Central memory CD4-positive, alpha-beta T cell (primary cell): ENCODE measurements at regions not wholly inside any gene's neighbourhood (a gene's known extent, or its start where the extent isn't known, plus 50 kb on each side); places are given as distances from the start of the nearest gene placed in this dataset.

Source experiments
- DNase-seq: peaks from one replicate; pipeline ENCODE4 v3.0.0; 2022

DNA sequence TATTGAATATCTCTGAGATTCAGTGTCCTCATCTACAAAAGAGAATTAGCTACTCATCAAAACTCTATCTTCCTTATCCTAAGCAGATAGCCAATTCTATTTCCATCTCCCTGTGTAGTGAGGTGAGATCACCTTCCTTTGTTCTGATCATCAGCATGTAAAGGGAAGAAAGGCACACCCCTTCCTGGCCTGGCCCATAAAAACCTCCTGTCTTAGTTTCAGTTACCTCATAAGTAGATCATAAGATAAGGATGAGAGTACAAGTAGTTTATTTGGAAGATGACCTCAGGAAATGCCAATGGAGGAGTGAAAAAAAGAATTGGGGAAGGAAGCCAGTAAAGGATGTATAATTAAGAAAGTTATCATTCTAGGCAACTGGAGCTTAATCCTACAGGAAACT is 114.5 kb upstream of the GADL1 start:
- DNase-seq = no peak

DNA sequence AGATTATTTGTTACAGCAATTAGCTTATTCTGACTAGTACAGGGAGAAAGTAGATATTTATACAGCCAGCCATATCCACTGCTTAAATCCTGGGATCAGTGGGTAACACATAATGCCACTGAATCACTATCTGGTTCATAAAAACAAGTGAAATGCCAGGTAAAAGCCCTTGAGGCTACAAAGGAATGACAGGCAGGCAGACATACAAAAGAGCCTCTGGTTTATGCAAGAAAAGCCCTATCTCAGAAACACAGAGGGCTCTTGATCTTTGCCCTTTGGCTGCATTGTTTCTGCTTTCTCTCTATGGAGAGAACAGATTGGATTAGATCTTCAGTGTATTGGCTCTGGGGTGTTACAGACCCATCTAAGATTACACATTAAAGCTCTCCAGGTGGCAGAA is 115.4 kb upstream of the GADL1 start:
- DNase-seq = no peak

DNA sequence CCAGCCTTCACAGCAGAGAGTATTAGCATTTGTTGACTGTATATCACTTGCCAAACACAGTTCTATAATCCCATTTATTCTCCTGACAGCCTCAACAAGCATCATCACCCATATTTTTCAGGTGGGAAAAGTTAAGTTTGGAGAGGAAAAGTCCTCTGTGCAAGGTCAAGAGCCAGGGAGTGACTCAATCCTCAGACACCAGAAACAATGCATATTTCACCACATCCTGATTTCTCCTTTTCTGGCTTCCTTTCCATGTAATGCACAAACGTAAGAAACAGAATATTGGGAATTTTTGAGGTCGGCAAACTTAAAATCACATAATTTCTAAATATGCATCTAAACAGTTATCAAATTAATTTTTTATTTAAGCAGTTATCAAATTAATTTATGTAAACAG is 116.0 kb upstream of the GADL1 start:
- no peak for DNase-seq

DNA sequence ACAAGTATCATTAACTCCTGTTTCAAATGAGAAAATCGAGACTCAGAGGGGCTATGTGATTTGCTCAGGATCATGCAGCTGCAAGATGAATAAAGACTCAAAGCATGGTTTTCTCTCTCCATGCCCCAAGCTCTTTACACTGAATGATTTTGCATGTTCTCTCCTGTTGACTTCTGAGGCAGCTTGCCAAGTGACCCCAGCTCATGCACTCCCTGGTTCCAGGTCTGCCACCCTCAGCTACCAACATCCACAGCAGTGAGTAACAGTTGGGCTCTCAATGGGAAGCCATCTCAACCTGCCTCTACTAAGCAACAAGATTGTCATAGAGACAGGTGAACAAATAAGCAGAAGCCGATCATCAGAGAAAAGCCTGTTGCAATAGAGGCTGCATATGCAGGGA is 116.9 kb upstream of the GADL1 start:
- no peak for DNase-seq

DNA sequence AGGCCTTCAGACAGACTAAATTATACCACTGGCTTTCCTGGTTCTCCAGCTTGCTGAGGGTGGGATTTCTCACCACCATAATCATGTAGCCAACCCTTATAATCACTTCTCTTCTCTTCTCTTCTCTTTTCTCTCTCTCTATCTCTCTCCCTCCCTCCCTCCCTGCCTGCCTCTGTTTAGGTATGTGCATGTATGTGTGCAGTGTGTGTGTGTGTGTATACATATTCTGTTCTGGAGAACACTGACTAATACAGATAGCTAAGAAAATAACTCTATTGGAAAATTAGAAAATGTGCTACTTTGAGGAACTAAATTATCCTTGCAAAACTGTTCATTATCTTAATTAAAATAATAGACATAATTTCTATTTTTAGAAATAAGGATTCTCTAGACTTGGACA is 118.6 kb upstream of the GADL1 start:
- no peak for DNase-seq

DNA sequence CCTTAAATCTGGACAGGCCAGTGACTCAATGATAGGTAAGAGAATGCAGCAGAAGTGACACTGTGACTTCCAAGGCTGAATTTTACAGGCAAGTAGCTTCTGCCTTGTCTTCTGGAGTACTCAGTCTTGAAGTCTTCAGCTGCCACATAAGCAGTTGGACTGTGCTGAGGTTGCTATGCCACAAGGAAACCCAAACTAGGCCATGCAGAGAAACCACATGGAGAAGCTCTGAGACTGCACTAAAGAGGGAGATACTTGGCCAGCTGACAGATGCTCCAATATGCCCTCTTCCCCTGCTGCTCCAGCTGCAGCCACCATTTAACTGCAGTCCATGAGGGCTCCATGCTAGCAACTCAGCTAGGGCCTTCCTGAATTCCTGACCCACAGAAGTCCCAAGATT is 119.4 kb upstream of the GADL1 start:
- DNase-seq = no peak

DNA sequence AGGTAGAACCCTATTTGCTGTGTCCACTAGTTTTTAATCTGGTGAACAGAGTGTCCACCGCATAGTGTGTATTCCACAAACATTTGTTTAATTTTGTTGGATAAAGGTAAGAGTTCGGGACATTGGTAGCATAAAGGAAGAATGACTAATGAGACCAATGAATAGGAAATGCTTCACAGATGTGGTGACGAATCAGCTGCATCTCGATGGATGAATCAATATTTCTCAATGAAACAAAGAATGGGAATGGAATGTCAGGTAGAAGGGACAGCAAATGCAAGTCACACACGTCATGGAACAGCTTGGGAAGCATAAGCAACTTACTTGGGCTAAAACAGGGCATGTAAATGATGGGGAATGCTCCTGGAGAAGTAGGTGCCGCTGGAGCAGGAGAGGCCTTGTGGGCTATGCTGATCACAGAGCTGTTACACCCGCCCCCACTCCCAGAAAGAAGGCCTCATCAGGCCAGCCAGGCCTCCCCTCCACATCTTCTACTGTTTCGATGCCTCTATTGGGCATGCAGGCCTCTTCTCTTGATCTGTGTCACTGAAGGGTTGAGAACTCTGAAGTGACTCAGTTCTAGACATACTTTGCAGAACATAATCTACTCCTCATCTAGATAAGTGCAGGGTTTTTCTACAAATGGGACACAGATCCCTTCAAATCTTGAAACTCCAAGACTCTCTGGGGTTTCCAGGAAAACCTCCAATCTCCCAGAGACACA is 120.0 kb upstream of the GADL1 start:
- no peak for DNase-seq

DNA sequence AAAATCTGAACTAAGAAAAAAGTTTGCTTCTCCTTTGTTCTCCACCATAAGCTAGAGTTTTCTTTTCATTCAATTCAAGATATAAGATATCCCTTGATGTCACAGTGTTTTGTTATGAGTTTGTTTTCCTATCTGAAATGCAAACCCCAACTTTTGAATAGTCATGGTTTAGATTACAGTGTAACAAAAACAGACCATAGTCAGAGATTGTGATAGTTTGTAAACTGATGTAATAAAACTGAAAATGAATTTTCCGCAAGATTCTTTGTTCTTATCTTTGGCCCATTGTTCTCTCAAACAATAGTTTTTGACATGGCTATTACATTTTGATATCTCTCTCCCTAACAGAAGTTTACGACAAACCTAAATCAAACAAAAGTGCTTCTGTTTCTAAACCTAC is 121.7 kb upstream of the GADL1 start:
- DNase-seq = no peak

DNA sequence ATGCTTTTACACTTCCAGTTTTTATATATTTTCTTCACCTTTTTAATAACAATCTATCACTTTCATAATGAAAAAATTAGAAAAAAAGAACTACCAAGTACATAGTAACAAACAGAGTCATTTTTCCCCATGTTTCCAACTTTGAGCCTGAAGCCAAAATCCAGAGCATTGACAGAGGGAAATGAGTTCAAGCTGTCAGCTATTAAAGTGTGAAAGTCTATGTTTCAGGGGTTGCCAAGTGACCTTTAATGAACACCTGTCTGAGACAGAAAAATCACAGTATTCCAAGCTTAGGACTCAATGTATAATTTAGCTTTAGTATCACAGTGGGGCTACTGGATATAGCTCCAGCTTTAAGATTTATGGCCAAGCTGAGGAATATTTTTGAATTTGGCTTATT is 128.3 kb upstream of the GADL1 start:
- DNase-seq = no peak

DNA sequence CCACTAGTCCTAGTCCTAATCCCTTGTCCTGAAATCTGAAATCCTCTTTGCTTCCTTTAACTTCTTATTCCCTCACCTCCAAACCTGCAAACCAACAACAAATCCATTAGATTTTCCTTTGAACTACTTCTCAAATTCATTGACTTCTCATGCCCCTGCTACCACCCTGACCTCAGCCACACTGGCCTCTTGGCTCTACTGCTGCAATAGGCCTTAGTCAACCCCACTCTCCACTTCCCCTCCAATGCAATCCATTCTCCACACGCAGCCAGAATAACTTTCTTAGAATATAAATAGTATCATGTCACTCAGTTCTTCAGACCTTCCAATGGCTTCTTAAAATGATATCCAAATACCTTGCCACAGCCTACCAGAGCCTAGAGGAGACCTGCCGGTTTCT is 131.1 kb upstream of the GADL1 start:
- DNase-seq = no peak

DNA sequence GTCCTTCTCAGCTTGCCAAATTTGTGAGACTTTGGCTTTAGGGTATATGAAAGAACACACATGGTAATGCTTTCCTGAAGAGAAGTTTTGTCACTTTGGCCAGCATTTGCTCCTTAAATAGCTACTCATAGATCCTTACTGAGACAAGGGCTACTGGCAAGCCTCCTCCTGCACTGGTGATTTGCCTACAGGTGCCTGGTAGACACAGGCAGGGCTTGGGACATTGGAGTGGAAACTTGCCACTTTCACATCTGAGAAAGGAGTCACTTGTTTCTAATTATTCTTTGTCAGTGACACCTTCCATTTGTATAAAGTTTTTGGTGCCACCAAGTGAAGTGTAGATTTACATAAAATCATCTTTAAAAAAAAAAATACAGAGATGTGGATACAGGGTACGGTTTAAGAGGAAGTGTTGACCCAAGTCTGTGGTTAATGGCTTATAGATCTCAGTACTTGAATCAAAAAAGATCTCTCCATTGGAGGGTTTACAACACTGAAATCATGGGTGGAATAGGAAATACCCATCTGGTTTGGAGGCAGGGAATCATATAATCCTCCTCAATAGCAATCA is 132.8 kb upstream of the GADL1 start:
- DNase-seq = no peak

DNA sequence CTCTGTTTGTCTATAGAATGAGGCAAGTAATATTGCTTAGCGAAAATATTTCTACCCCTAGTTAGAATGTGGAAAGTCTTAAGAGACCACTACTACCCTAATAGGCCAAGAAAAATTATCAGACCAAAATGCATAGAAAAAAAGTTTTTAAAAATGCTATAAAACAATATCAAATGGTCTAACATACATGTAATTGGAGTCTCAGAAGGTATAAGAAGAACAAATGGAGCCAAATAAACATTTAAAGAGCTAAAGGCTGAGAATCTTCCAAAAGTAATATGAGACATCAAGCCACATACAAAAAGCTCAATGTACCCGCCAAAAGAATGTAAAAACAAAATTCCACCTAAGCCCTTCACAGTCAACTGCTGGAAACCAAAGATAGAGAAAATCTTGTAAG is 133.5 kb upstream of the GADL1 start:
- no peak for DNase-seq

DNA sequence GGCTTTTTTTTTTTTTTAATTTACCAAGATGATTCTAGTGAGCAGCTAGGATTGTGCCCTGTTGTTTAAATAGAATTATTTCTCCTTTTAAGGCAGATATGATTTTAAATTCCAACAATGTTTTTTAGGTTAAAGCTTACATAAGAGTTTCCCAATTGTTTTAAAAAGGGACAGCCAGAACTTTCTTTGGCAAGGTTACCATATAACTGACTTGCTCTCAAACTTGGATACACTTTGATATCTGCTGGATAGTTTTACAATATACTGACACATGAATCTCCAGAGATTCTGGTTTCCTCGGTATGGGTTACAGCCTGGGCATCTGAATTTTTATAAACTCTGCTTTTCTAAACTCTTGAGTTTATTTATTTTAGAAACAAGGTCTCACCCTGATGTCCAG is 134.3 kb upstream of the GADL1 start:
- no peak for DNase-seq

DNA sequence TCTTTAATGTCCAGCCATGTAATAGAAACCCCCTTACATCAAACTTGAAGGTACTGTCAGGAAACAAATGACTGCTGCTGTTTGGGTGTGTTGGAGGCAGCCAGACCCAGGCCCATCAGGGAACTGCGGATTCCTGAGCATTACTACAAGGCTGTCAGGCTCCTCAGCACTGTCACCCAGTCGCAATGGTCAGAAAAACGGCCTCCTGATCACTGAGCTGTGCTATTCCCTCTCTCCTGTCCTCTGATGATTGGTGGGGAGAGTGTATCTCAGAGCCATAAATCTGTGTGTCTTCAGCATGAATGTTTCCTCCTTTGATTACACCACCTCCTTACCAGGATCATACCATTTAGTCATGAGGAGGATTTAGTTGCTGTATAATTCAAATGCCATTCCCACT is 135.2 kb upstream of the GADL1 start:
- no peak for DNase-seq

DNA sequence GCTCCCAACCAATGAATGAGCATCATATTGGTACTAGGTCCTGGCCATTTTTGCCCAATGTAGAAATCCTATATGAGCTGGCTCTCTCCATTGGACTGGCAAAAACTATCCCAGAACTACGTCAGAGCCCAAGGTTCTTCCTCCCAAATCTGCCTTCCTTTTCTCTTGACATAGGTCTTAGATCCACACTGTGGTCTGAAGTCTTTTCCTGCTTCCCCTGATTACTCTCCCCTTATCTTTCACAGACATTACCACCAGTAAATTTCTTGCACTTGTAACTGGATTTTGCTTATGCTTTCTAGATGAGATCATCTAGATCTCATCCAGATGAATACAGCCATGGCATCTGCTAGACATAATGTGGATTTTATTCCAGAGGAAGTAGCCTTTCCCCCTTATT is 141.2 kb upstream of the GADL1 start:
- DNase-seq = no peak

DNA sequence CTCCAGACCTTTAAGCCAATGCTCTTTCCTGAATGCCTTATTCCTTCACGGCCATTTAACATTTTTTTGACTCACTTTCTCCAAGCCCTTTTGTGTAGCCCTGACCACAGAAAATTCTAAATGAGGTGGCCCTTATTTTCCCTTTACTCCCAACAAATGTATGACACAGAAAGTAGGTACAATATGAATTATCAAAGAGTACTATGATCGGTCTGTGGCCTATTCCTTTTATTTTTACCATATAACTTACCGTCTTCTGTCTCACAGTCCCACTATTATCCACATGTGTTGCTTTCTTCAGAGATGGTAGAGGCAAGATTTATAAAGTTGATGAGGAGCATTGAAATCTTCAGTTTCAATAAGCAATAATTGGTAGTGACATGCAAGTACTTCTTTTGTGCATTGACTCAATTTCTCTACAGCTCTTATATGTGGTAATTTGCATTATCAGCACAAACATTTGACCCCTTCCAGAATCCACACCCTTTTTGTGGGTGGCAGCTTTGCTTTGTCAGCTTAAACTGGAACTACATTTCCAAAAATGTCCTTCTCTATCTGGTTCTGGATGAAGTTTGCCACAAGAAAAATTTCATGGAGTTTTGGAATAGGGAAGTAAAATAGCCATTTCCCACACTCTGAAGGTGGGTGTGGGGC is 143.8 kb upstream of the GADL1 start:
- no peak for DNase-seq

DNA sequence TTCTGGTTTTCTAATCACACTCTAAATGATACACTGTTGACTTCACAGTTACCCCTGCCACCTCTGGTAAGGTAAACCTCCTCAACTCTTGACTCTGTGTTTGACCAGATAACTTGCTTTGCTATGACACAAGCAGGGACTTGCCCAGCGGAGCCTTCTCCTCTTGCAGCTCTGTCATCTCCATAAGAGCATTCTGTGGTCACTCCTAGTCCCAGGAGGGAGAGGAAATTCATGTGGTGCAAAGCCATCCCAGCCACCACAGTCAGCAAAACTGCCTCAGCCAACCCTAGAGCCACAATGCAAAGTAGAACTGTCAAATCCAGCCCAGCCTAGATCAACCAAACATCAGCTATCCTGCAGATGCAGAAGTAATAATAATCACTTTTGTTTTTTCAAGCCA is 144.7 kb upstream of the GADL1 start:
- no peak for DNase-seq

DNA sequence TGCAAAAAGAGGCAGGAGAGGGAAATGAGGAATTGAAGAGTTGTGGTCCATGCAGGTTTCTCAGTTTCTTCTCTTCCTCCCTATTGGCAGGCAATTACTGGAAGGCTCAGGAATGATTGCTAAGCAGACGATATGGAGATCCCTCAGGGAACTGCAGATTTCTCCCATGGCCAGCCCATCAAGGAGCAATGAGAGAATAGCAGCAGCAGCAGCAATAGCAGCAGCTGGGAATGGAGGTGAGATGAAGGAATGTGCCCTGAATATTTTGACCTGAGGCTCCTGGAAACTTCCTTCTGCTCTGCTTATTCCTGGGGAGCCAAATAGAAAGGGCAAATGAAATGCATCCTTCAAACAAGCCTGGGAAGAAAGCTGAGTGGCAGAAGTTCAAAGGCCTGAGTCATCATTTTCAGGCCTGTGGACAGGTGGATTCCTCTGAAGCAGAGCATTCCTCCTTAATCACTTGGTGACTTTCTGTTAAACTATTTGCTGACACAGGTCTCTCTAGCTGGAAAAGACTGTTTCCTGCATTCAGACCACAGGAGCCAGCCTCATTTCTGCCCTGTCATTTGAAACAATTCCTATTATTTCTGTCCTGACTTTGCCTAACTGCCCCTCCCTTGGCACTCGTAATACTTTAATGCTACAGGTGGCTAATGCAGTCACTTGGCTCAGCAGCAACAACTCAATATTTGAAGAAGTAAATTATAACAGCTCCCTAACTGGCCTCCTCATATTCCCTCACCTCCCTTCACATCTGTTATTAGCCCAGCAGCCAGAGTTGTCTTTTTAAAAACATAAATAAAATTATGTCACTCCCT is 146.9 kb upstream of the GADL1 start:
- no peak for DNase-seq

DNA sequence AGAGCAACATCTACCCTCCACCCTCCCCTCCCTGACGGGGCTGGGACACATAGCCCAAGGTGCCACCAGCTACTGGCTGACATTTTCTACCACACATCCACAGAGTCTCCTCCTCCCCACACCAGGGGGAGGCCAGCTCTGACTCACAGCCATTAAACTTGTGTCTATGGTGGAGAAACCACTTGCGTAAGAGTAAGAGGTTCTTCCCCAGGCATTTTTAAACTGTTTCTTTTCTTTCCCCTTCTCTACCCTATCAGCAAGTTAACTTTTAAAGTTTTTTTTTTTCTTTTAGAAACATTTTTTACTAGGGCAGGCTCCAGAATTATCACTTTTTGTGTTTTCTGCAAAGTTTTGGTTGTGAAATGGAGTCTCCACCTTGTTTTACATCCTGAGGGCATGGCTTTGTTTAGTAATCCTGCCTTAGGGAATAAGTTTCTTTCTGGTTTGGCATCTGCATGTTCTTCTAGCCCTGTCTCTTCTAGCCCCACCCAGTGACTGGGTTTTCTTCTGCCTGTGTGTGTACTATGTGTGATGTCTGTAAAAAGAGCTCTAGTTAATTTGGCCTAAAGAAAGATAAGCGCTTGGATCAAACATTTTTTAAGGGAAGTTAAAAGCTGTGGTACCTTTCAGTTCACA is 148.8 kb upstream of the GADL1 start:
- DNase-seq = no peak

DNA sequence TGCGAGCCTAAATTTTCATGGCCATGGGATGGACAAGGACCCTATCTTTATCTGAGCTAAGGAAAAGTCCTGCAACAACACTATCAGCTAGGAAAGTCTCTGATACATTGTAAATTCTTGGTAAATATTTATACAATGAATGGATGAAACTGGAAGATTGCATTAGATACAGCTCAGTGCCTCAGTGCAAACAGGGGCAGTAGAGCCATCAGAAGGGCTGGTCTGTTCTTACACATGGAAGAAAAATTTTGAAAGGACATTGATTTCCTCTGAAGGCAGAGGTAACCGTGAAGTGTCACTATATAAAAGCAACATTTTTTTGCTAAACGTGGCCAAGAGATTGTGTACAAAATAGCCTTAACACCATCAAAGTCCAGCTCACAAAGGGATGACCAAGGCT is 153.2 kb upstream of the GADL1 start:
- no peak for DNase-seq

DNA sequence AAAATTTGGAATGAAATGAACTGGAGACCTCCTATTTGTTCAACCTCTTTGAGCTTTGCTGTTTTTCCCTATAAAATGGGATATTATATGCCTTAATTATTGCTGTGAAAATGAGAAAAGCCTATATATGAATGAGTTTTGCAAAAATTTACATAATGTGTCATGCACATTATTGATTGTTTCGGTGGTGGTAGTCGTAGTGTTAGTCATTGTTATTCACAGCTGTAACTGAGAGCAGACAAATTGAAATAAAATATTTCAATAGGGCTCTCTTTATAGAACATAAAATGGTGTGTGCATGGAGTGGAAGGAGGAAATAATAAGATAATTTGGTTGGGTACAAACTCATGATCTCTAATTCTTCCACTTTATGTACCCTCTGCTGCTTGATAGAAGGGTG is 153.7 kb upstream of the GADL1 start:
- no peak for DNase-seq

DNA sequence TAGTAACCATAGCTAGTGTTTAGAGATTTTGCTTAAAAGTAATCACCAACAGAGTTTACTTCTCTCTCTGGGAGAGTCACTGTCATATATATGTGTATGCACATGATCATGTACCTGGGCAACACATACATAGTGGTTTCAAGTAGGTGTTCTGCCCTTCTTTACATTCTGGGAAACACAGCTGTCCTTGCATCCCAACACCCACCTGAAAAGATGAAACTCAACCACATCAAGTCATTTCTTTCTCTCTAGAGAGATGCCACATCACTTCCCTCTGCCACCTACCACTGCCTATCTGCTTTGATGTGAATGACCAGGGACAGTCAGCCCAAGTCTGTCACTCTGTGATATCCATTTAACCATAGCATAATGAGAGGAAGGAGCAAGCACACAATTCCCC is 155.8 kb upstream of the GADL1 start:
- DNase-seq = no peak

DNA sequence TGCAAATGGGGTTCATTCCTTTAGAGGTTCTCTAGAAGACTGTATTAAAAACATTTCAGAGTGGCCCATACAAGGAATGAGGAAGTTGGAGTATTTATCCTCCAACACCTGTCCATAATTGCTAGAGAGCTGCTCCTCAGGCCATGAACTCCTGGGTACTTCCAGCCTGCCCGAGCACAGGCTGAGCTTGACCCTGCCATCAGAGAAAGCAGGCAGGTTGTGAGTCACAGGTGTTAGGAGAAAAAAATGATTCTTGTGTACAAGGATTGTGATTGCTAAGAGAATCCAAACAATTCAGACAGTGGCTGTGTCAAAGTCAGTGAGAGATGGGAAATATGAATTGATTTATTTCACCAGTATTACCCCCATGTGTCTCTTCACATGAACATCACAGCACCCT is 156.8 kb upstream of the GADL1 start:
- DNase-seq = no peak
